ENCODE measurements at regions not wholly inside any gene's neighbourhood (a gene's known extent, or its start where the extent isn't known, plus 50 kb on each side); places are given as distances from the start of the nearest gene placed in this dataset.

DNA sequence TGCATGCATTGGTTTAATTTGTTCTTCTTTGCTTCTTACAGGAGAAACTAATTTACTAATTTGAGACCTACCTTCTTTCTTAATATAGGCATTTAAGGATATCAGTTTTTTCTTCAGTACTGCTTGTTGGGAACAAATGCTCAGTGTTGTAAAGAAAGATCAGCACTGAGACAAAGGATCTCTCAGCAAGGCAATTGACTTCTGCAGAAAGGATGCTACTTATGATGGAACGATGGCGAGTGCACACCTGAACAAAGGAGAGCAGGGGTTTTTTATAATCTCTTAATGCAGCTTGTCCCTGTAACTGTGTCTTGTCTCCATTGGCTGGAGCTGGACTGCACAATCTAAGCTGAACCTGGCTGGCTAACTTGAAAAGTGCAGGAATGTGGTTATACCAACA, 64.2 kb downstream of the RPP21 start:
- no peak overlapping the region for H3K4me3 ChIP-seq
- no peak for DNase-seq
- H3K9me3 ChIP-seq, result peaks cover 0 to 19% (median 16%) of the 10 kb centered on the region in 4 donors
- intact Hi-C loops (cut with DNase I; ENCODE audit: low total_unique reads), result no loop called here
- H3K27me3 ChIP-seq, result peaks cover 0 to 74% (median 7%) of the 10 kb centered on the region in 3 donors
- H3K27ac ChIP-seq, result no peak overlapping the region
- 38 to 90% (median 74%) methylated on average over 2 of the region's 2 CpGs for WGBS, 5 donors
- no peaks in the 10 kb centered on the region for H3K4me1 ChIP-seq
- TF ChIP-seq, protein P1, sequence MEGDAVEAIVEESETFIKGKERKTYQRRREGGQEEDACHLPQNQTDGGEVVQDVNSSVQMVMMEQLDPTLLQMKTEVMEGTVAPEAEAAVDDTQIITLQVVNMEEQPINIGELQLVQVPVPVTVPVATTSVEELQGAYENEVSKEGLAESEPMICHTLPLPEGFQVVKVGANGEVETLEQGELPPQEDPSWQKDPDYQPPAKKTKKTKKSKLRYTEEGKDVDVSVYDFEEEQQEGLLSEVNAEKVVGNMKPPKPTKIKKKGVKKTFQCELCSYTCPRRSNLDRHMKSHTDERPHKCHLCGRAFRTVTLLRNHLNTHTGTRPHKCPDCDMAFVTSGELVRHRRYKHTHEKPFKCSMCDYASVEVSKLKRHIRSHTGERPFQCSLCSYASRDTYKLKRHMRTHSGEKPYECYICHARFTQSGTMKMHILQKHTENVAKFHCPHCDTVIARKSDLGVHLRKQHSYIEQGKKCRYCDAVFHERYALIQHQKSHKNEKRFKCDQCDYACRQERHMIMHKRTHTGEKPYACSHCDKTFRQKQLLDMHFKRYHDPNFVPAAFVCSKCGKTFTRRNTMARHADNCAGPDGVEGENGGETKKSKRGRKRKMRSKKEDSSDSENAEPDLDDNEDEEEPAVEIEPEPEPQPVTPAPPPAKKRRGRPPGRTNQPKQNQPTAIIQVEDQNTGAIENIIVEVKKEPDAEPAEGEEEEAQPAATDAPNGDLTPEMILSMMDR (IDR thresholded peaks at IDR 0.05), result no peak
- TF ChIP-seq POLR2A (IDR thresholded peaks at IDR 0.05), result no peak
- no peak for TF ChIP-seq POLR2AphosphoS5 (IDR thresholded peaks at IDR 0.05)
- TF ChIP-seq EP300 (IDR thresholded peaks at IDR 0.05), result no peak
- no peaks in the 10 kb centered on the region for H3K36me3 ChIP-seq

DNA sequence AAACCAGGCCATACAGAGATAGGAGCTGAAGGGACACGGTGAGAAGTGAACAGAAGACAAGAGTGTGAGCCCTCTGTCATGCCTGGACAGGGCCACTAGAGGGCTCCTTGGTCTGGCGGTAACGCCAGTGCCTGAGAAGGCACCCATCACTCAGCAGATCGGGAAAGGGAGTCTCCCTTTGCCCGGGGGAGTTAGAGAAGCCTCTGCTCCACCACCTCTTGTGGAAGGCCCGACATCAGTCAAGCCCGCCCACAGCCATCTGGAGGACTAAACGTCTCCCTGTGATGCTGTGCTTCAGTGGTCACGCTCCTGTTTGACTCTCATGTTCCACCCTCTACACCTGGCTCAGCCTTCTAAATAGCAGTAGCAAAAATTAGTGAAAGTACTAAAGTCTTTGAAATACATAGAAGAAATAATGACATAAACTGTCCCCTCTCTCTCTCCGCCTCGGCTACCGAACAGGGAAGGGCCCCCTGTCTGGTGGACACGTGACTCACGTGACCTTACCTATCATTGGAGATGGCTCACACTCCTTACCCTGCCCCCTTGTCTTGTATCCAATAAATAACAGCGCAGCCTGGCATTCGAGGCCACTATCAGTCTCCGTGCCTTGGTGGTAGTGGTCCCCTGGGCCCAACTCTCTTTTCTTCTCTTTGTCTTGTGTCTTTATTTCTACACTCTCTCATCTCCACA, 66.7 kb downstream of the RPP21 start:
- Histone ChIP-seq H3K9me3 (peaks cover 0 to 19% (median 16%) of the 10 kb centered on the region in 4 donors), H3K36me3 (no peaks in the 10 kb centered on the region), H3K27ac (no peak overlapping the region), H3K4me3 (no peak overlapping the region), H3K4me1 (no peaks in the 10 kb centered on the region), H3K27me3 (peaks cover 0 to 86% (median 13%) of the 10 kb centered on the region in 3 donors)
- TF ChIP-seq EP300 (IDR thresholded peaks at IDR 0.05) (no peak), POLR2AphosphoS5 (IDR thresholded peaks at IDR 0.05) (no peak), POLR2A (IDR thresholded peaks at IDR 0.05) (no peak)
- TF ChIP-seq, protein P1 (IDR thresholded peaks at IDR 0.05), result peak in 5 of 7 experiments; percentile 36 to 79 (median 71)
- peak; percentile 61 to 66 for DNase-seq
- intact Hi-C loops (cut with DNase I; ENCODE audit: low total_unique reads), result no loop called here
- 28 to 37% (median 34%) methylated on average over 17 of the region's 17 CpGs for WGBS, 5 donors

DNA sequence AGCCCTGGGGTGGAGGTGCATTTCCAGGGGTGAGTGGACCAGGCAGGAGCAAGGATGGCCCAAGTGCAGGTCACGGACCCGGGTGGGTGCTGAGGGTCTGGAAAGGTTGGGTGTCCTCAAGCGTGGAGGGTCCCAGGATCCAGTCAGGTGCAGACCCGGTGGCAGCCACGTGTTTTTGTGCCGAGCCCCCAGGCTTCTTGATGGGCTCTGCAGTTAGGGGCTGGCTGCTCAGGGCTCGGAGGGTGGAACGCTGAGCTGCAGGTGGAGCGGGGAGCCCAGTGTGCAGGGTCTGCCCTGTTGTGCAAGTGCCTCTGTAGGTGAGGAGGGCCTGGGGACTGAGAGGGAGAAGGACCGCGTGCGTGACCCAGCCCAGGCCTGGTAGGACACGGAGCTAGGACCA, 70.9 kb upstream of the HLA-E start:
- H3K4me1 ChIP-seq, result no peaks in the 10 kb centered on the region
- no peak overlapping the region for H3K27ac ChIP-seq
- no peaks in the 10 kb centered on the region for H3K9me3 ChIP-seq
- no peak for TF ChIP-seq EP300 (IDR thresholded peaks at IDR 0.05)
- no peak for TF ChIP-seq POLR2A (IDR thresholded peaks at IDR 0.05)
- TF ChIP-seq, protein P1 (IDR thresholded peaks at IDR 0.05), result no peak
- no peak for TF ChIP-seq POLR2AphosphoS5 (IDR thresholded peaks at IDR 0.05)
- H3K4me3 ChIP-seq, result no peak overlapping the region
- DNase-seq, result no peak
- peaks cover 0 to 68% (median 16%) of the 10 kb centered on the region in 3 donors for H3K27me3 ChIP-seq
- 65 to 79% (median 77%) methylated on average over 8 to 13 of the region's 13 CpGs for WGBS, 5 donors
- intact Hi-C loops (cut with DNase I; ENCODE audit: low total_unique reads), result no loop called here
- H3K36me3 ChIP-seq, result no peaks in the 10 kb centered on the region

GRCh38 chr6:30424549-30424948, 64.8 kb upstream of the HLA-E start:
- Histone ChIP-seq H3K36me3 (no peaks in the 10 kb centered on the region), H3K9me3 (peaks cover 0 to 9% (median 0%) of the 10 kb centered on the region in 4 donors), H3K27ac (no peak overlapping the region), H3K27me3 (peaks cover 0 to 58% (median 23%) of the 10 kb centered on the region in 3 donors), H3K4me1 (no peaks in the 10 kb centered on the region), H3K4me3 (no peak overlapping the region)
- DNase-seq, result no peak
- intact Hi-C loops (cut with DNase I; ENCODE audit: low total_unique reads), result no loop called here
- TF ChIP-seq EP300 (IDR thresholded peaks at IDR 0.05) (no peak), POLR2AphosphoS5 (IDR thresholded peaks at IDR 0.05) (no peak), POLR2A (IDR thresholded peaks at IDR 0.05) (no peak)
- TF ChIP-seq, protein P1 (IDR thresholded peaks at IDR 0.05), result no peak
- 57 to 78% (median 72%) methylated on average over 3 of the region's 3 CpGs for WGBS, 5 donors
